ENCODE measurements at regions not wholly inside any gene's neighbourhood (a gene's known extent, or its start where the extent isn't known, plus 50 kb on each side); places are given as distances from the start of the nearest gene placed in this dataset.

GRCh38 chr5:179403426-179404147 lies 58.3 kb upstream of the ADAMTS2 start:
- TF ChIP-seq CTCF (IDR thresholded peaks at IDR 0.05) (no peak), POLR2A (IDR thresholded peaks at IDR 0.05) (no peak)
